GM23248 (cell line): ENCODE measurements at regions not wholly inside any gene's neighbourhood (a gene's known extent, or its start where the extent isn't known, plus 50 kb on each side); places are given as distances from the start of the nearest gene placed in this dataset.
A peak's percentile ranks its signal among the peaks of the same experiment; 100 is the strongest.

ENCODE experiments used
- DNase-seq: peaks from one replicate; pipeline ENCODE4 v3.0.0-alpha.2; 2015
- H2AFZ ChIP-seq: fragments of 200-600 bp; sonication (generic); 2 replicates; pipeline ENCODE4 v1.6.1; 2016; ENCODE audit warnings: antibody characterized with exemption
- H3F3A ChIP-seq: fragments of 200-600 bp; sonication (generic); 2 replicates; pipeline ENCODE4 v1.6.1; 2016; ENCODE audit warnings: mild to moderate bottlenecking, antibody characterized with exemption, mixed run types; ENCODE audit not compliant: insufficient read depth
- H3K27ac ChIP-seq: fragments of 200-600 bp; sonication (generic); 2 replicates; pipeline ENCODE4 v1.5.1; 2016; ENCODE audit warnings: mild to moderate bottlenecking
- H3K27me3 ChIP-seq: fragments of 200-600 bp; sonication (generic); replicated peaks from 2 replicates; pipeline ENCODE4 v1.6.1; 2016; ENCODE audit warnings: mild to moderate bottlenecking; ENCODE audit not compliant: insufficient read depth
- H3K36me3 ChIP-seq: fragments of 200-600 bp; sonication (generic); 2 replicates; pipeline ENCODE4 v1.6.1; 2016; ENCODE audit warnings: low read depth, mild to moderate bottlenecking
- H3K4me1 ChIP-seq: fragments of 200-600 bp; sonication (generic); 2 replicates; pipeline ENCODE4 v1.6.1; 2016; ENCODE audit warnings: mild to moderate bottlenecking; ENCODE audit not compliant: insufficient read depth
- H3K4me2 ChIP-seq: fragments of 200-600 bp; sonication (generic); one replicate; pipeline ENCODE4 v1.6.1; 2016; ENCODE audit warnings: mild to moderate bottlenecking; ENCODE audit not compliant: unreplicated experiment
- H3K4me3 ChIP-seq: fragments of 200-600 bp; sonication (generic); 2 replicates; pipeline ENCODE4 v1.5.1; 2016; ENCODE audit warnings: mild to moderate bottlenecking
- H3K79me2 ChIP-seq: fragments of 200-600 bp; sonication (generic); 2 replicates; pipeline ENCODE4 v1.6.1; 2016; ENCODE audit warnings: mild to moderate bottlenecking; ENCODE audit not compliant: insufficient read depth
- H3K9ac ChIP-seq: fragments of 200-600 bp; sonication (generic); 2 replicates; pipeline ENCODE4 v1.6.1; 2016; ENCODE audit warnings: mild to moderate bottlenecking
- H3K9me2 ChIP-seq: fragments of 200-600 bp; sonication (generic); 2 replicates; pipeline ENCODE4 v1.6.1; 2016; ENCODE audit warnings: mixed run types, mild to moderate bottlenecking, moderate library complexity; ENCODE audit not compliant: insufficient read depth
- H3K9me3 ChIP-seq: fragments of 200-600 bp; sonication (generic); one replicate; pipeline ENCODE4 v1.6.1; 2017; ENCODE audit warnings: low read depth
- H4K20me1 ChIP-seq: fragments of 200-600 bp; sonication (generic); 2 replicates; pipeline ENCODE4 v1.6.0; 2016; ENCODE audit not compliant: insufficient read depth
- EZH2 ChIP-seq: fragments of 200-600 bp; sonication (generic); IDR thresholded peaks from 2 replicates; pipeline ENCODE4 v1.6.1; 2018; ENCODE audit warnings: antibody characterized with exemption, mild to moderate bottlenecking; ENCODE audit not compliant: insufficient read depth, poor library complexity, severe bottlenecking
- EZH2phosphoT487 ChIP-seq: fragments of 200-600 bp; sonication (generic); IDR thresholded peaks from 2 replicates; pipeline ENCODE4 v1.6.1; 2018; ENCODE audit warnings: antibody characterized with exemption, moderate library complexity, mild to moderate bottlenecking, low read depth; ENCODE audit not compliant: insufficient read depth
- WGBS, 2 experiments: methylation state at CpG; one replicate each; pipeline ENCODE4 v1.1.6; 2015 to 2017; ENCODE audit warnings: low lambda C conversion rate in 2 of 2, low coverage in 1 of 2; ENCODE audit errors: missing lambda C conversion rate in 2 of 2; 5-methylcytosine and 5-hydroxymethylcytosine counted together
- in situ Hi-C: fragments of 300-500 bp; cut with MboI; formaldehyde crosslinking; loops from 2 replicates; pipeline ENCODE4 v1.15.0; 2020

GRCh38 chr2:66805016-66805865 lies 370.3 kb downstream of the MEIS1 start:
- Histone ChIP-seq H3K27ac (no peak overlapping the region), H3K9me2 (no peaks in the 10 kb centered on the region), H3K79me2 (no peaks in the 10 kb centered on the region), H3K4me2 (no peak overlapping the region), H3K4me3 (no peak overlapping the region), H3K36me3 (no peaks in the 10 kb centered on the region), H3F3A (no peaks in the 10 kb centered on the region), H2AFZ (no peak overlapping the region), H3K9ac (no peak overlapping the region), H3K27me3 (no peaks in the 10 kb centered on the region), H3K4me1 (0 out of 2 replicates have a peak, but pooled peaks cover 9% of the 10 kb centered on the region), H4K20me1 (no peaks in the 10 kb centered on the region), H3K9me3 (no peaks in the 10 kb centered on the region)
- DNase-seq, result no peak
- TF ChIP-seq EZH2phosphoT487 (no peak), EZH2 (no peak)
- WGBS, 2 experiments, result 93 to 95% methylated on average over 8 of the region's 8 CpGs
- in situ Hi-C loops, result no loop called here

- H3K4me1 ChIP-seq, result 0 out of 2 replicates have a peak, but pooled peaks cover 9% of the 10 kb centered on the region
- 84 to 86% methylated on average over 3 of the region's 3 CpGs for WGBS, 2 experiments
- H4K20me1 ChIP-seq, result no peaks in the 10 kb centered on the region
- in situ Hi-C loops, result no loop called here
- TF ChIP-seq EZH2phosphoT487 (no peak), EZH2 (no peak)
- no peaks in the 10 kb centered on the region for H3K79me2 ChIP-seq
- H3F3A ChIP-seq, result no peaks in the 10 kb centered on the region
- H3K27me3 ChIP-seq, result no peaks in the 10 kb centered on the region
- no peak overlapping the region for H3K4me2 ChIP-seq
- DNase-seq, result no peak
- H3K9me2 ChIP-seq, result no peaks in the 10 kb centered on the region
- no peak overlapping the region for H3K9ac ChIP-seq
- H3K4me3 ChIP-seq, result no peak overlapping the region
- no peaks in the 10 kb centered on the region for H3K9me3 ChIP-seq
- no peak overlapping the region for H2AFZ ChIP-seq
- no peaks in the 10 kb centered on the region for H3K36me3 ChIP-seq
- H3K27ac ChIP-seq, result no peak overlapping the region
These were observed 371.0 kb downstream of the MEIS1 start for GRCh38 chr2:66805968-66806367.

DNA sequence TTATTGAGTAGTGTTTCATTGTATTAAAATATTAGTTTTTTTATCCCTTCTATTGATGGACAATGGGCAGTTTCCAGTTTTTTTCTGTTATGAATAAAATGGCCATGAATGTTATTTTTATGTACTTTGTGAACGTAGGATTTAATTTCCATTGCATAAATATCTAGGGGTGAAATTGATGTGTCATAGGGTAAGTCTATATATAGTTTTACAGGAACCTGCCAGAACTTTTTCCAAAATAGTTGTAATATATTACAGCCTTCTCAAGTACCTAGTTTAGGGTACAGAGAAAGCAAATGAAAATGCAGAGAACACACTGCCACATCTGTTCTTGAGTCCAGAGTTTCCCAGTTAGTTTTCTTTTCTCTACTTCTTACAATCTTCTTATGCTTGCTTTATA lies 378.6 kb downstream of the MEIS1 start:
- Histone ChIP-seq H3K27ac (peak overlapping the region; percentile 23; the same call in 1 of the 2 replicates), H3F3A (peaks cover 7% of the 10 kb centered on the region; the same call in 1 of the 2 replicates), H3K79me2 (no peaks in the 10 kb centered on the region), H3K27me3 (no peaks in the 10 kb centered on the region), H3K9ac (no peak overlapping the region), H3K9me3 (no peaks in the 10 kb centered on the region), H4K20me1 (no peaks in the 10 kb centered on the region), H2AFZ (0 out of 2 replicates have a peak overlapping the region, but pooled peaks have one; percentile 1), H3K4me2 (peak overlapping the region; percentile 20), H3K9me2 (no peaks in the 10 kb centered on the region), H3K4me1 (peaks cover 7% of the 10 kb centered on the region), H3K4me3 (no peak overlapping the region), H3K36me3 (no peaks in the 10 kb centered on the region)
- 22 to 23% methylated on average over 1 of the region's 1 CpG for WGBS, 2 experiments
- in situ Hi-C loops, result no loop called here
- TF ChIP-seq EZH2phosphoT487, result no peak
- no peak for TF ChIP-seq EZH2
- DNase-seq, result peak; percentile 31

- Histone ChIP-seq H3K36me3 (no peaks in the 10 kb centered on the region), H3K4me2 (peak overlapping the region; percentile 20), H3K4me3 (no peak overlapping the region), H3K27me3 (no peaks in the 10 kb centered on the region), H3K9ac (no peak overlapping the region), H2AFZ (0 out of 2 replicates have a peak overlapping the region, but pooled peaks have one; percentile 1), H3K4me1 (peaks cover 7% of the 10 kb centered on the region), H3K9me2 (no peaks in the 10 kb centered on the region), H3K9me3 (no peaks in the 10 kb centered on the region), H3K79me2 (no peaks in the 10 kb centered on the region), H3K27ac (peak overlapping the region; percentile 23; the same call in 1 of the 2 replicates), H4K20me1 (no peaks in the 10 kb centered on the region), H3F3A (peaks cover 7% of the 10 kb centered on the region; the same call in 1 of the 2 replicates)
- TF ChIP-seq EZH2 (no peak), EZH2phosphoT487 (no peak)
- DNase-seq, result peak; percentile 46
- 60 to 65% methylated on average over 2 of the region's 2 CpGs for WGBS, 2 experiments
- in situ Hi-C loops, result no loop called here
These were observed 379.1 kb downstream of the MEIS1 start for GRCh38 chr2:66813976-66814375.
